Brain microvascular endothelial cell (primary cell): ENCODE measurements at regions not wholly inside any gene's neighbourhood (a gene's known extent, or its start where the extent isn't known, plus 50 kb on each side); places are given as distances from the start of the nearest gene placed in this dataset.

Experiments used
- DNase-seq: peaks from one replicate; pipeline ENCODE4 v3.0.0-alpha.2; 2020
- H3K27ac ChIP-seq: fragments of 250-450 bp; sonication (Bioruptor Pico); 2 replicates; pipeline ENCODE4 v1.5.1; 2020; ENCODE audit warnings: mild to moderate bottlenecking, moderate library complexity
- H3K27me3 ChIP-seq: fragments of 250-450 bp; sonication (Bioruptor Pico); replicated peaks from 2 replicates; pipeline ENCODE4 v1.5.1; 2020; ENCODE audit warnings: mild to moderate bottlenecking
- H3K36me3 ChIP-seq: fragments of 250-450 bp; sonication (Bioruptor Pico); replicated peaks from 2 replicates; pipeline ENCODE4 v1.5.1; 2020; ENCODE audit warnings: mild to moderate bottlenecking
- H3K4me3 ChIP-seq: 2 replicates; pipeline ENCODE4 v1.5.1; 2011; ENCODE audit warnings: low read depth, mild to moderate bottlenecking, control low read depth, low read length, moderate library complexity
- CTCF ChIP-seq: IDR thresholded peaks from 2 replicates; pipeline ENCODE4 v1.5.1; 2011; ENCODE audit warnings: low read depth, mild to moderate bottlenecking, moderate library complexity, low read length, control low read depth, inconsistent platforms; ENCODE audit errors: missing control alignments
- in situ Hi-C: cut with HindIII; loops from 2 replicates; pipeline ENCODE4 v1.10.0; 2017; ENCODE audit warnings: low sequenced_read_pairs, low pct_ligation_motif_present

- no peak for TF ChIP-seq CTCF
- Histone ChIP-seq H3K36me3 (no peaks in the 10 kb centered on the region), H3K4me3 (no peak overlapping the region), H3K27ac (no peak overlapping the region), H3K27me3 (no peaks in the 10 kb centered on the region)
- in situ Hi-C loops, result no loop called here
- DNase-seq, result no peak
Measured at GRCh38 chr4:100721490-100721889, 203.7 kb upstream of the EMCN start.

- no peaks in the 10 kb centered on the region for H3K27me3 ChIP-seq
- DNase-seq, result no peak
- in situ Hi-C loops, result no loop called here
- no peaks in the 10 kb centered on the region for H3K36me3 ChIP-seq
- H3K27ac ChIP-seq, result no peak overlapping the region
- TF ChIP-seq CTCF, result no peak
- no peak overlapping the region for H3K4me3 ChIP-seq
Measured at GRCh38 chr4:100721077-100721476, 203.3 kb upstream of the EMCN start.

- H3K4me3 ChIP-seq, result no peak overlapping the region
- H3K27me3 ChIP-seq, result no peaks in the 10 kb centered on the region
- in situ Hi-C loops, result no loop called here
- H3K36me3 ChIP-seq, result no peaks in the 10 kb centered on the region
- no peak overlapping the region for H3K27ac ChIP-seq
- DNase-seq, result no peak
- no peak for TF ChIP-seq CTCF
Measured at GRCh38 chr4:100716416-100716815, 198.6 kb upstream of the EMCN start.

- Histone ChIP-seq H3K27me3 (no peaks in the 10 kb centered on the region), H3K27ac (no peak overlapping the region), H3K36me3 (no peaks in the 10 kb centered on the region), H3K4me3 (no peak overlapping the region)
- TF ChIP-seq CTCF, result no peak
- in situ Hi-C loops, result no loop called here
- DNase-seq, result no peak
Measured at GRCh38 chr4:100708776-100709175, 191.0 kb upstream of the EMCN start.

- in situ Hi-C loops, result no loop called here
- Histone ChIP-seq H3K27me3 (no peaks in the 10 kb centered on the region), H3K36me3 (no peaks in the 10 kb centered on the region), H3K4me3 (no peak overlapping the region), H3K27ac (no peak overlapping the region)
- no peak for TF ChIP-seq CTCF
- no peak for DNase-seq
Measured at GRCh38 chr4:100707786-100708185, 190.0 kb upstream of the EMCN start.

GRCh38 chr4:100696531-100696930, 178.7 kb upstream of the EMCN start:
- no peak for TF ChIP-seq CTCF
- DNase-seq, result no peak
- no peaks in the 10 kb centered on the region for H3K27me3 ChIP-seq
- no peak overlapping the region for H3K27ac ChIP-seq
- H3K36me3 ChIP-seq, result no peaks in the 10 kb centered on the region
- in situ Hi-C loops, result no loop called here
- no peak overlapping the region for H3K4me3 ChIP-seq
